ENCODE measurements at regions not wholly inside any gene's neighbourhood (a gene's known extent, or its start where the extent isn't known, plus 50 kb on each side); places are given as distances from the start of the nearest gene placed in this dataset.

DNA sequence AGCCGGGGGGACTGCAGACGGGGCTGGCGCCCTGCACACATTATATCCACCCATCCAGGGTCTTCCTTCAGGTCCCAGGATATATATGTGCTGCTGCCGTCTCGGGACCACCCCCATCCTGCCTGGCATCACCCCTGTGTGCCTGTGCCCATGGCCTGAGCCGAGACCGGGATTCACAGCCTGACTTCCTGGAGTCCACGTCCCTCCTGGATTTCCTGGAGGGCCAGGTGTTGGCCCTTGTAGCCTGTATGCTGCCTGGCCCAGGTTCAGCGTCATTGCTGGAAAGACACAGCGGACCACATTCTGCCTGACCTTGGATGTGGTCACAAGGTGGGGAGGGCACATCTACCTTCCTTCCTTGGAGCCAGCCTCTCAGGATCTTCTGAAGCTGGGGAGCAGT lies 551.1 kb downstream of the BRD1 start:
- TF ChIP-seq EZH2phosphoT487 (IDR thresholded peaks at IDR 0.05; ENCODE audit: low read length) (no peak), EZH2 (optimal IDR thresholded peaks at IDR 0.05; ENCODE audit: low read depth, low read length) (no peak)
- TF ChIP-seq, protein P1, sequence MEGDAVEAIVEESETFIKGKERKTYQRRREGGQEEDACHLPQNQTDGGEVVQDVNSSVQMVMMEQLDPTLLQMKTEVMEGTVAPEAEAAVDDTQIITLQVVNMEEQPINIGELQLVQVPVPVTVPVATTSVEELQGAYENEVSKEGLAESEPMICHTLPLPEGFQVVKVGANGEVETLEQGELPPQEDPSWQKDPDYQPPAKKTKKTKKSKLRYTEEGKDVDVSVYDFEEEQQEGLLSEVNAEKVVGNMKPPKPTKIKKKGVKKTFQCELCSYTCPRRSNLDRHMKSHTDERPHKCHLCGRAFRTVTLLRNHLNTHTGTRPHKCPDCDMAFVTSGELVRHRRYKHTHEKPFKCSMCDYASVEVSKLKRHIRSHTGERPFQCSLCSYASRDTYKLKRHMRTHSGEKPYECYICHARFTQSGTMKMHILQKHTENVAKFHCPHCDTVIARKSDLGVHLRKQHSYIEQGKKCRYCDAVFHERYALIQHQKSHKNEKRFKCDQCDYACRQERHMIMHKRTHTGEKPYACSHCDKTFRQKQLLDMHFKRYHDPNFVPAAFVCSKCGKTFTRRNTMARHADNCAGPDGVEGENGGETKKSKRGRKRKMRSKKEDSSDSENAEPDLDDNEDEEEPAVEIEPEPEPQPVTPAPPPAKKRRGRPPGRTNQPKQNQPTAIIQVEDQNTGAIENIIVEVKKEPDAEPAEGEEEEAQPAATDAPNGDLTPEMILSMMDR (IDR thresholded peaks at IDR 0.05; ENCODE audit: low read length): no peak

Data from MM.1S (cell line).